GM18505 (cell line): ENCODE measurements at regions not wholly inside any gene's neighbourhood (a gene's known extent, or its start where the extent isn't known, plus 50 kb on each side); places are given as distances from the start of the nearest gene placed in this dataset.

Source experiments
- ATAC-seq: cut with Tn5 transposase; IDR thresholded peaks from one replicate; pipeline ENCODE4 v1.9.1; 2021; ENCODE audit not compliant: unreplicated experiment
- POLR2A ChIP-seq: IDR thresholded peaks from 4 replicates; pipeline ENCODE4 v1.6.1; 2011; ENCODE audit warnings: borderline replicate concordance; ENCODE audit not compliant: insufficient read depth, insufficient read length; ENCODE audit errors: extremely low read depth

DNA sequence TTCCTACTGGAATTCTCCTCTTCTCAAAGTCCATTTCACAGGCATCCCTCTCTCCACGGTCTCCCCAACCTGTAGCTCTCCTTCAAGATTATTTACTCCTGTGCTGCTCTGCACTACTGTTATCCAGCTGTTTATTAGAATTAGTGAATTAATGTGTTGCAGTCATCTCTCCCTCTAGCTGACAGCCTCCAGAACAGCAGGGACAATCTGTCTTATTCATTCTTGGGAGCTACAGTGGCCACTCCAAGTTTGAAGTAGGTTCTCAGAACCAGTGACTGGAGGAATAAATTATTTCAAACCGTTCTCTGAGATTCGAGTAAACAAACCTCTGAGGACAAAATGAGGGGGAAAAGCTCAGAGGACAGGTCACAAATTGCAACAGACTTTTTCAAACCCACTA, 330.9 kb downstream of the RRAGC start:
- no peak for ATAC-seq
- TF ChIP-seq POLR2A: no peak

DNA sequence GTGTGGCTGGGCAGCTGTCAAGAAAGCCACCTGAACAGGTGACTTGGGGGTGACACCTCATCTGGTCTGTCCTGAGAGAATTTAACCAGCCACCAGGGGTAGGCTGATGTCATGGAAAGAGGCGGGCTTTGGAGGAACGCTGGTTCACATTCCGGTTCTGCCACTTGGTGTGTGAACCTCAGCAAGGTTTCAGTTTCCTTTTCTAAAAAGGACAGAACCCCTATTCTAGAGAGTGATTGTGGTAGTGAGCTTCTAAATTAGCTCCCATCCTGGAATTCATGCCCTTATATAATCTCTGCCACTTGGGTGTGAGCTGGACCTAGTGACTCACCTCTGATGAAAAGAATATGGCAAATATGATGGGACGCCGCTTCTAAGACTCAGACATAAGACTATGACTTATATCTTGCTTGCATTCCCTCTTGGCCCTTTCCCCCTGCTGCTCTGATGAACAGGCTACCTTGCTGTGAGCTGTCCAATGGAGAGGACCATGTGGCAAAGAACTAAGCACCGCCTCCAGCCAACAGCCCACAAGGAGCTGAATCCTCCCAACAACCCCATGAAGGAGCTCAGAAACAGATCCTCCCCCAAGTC, 332.1 kb downstream of the RRAGC start:
- peak; percentile 75 for ATAC-seq

DNA sequence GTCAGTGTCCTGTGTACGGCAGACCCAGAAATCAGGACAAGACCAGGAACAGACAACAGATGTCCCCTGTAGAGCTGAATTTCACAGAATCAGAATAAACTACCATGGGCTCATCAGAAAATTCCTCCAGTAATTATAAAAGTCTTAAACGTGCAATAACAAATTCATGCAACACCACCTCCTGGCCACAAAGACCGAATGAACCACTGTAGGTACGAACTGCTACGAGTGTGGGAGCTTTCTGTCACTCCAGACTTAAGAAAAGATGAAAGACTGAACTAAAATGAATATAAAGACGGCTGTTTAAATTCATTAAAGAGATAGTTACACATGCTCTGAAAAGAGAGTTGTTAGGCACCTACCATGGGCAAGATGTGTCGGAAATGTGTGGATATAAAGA, 333.5 kb downstream of the RRAGC start:
- TF ChIP-seq POLR2A: no peak
- ATAC-seq: no peak

More for the DNA sequence above, 332.1 kb downstream of the RRAGC start:
- no peak for TF ChIP-seq POLR2A

DNA sequence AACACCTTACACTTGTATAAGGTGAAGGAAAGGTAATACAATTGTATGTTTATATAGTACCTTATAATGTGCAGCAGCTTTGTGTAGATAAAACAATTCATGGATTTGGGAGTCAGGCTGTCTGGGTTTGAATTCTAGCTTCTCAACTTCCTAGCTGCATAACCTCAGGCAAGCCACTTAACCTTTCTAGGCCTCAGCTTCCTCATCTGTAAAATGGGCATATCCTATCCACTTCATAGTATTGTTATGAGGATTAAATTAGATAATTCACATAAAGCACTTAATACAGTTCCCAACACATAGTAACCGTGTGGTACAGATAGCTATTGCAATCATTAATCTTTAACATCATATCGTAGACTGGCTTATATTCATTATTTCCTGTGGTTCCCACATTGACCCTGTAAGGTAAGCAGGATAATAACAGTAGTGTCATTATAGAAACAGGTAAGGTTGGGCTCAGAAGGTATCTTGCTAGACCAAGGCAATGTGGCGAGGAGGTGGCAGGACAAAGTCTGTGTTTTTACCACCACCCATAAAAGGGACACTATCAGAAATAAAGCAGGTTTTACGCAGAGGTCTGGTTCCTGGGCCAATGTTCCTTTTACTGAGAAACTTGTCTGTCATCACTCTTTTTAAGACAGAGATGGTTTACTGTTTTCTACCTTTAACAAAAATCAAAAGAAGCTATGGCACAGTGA, 334.1 kb downstream of the RRAGC start:
- no peak for ATAC-seq
- no peak for TF ChIP-seq POLR2A

DNA sequence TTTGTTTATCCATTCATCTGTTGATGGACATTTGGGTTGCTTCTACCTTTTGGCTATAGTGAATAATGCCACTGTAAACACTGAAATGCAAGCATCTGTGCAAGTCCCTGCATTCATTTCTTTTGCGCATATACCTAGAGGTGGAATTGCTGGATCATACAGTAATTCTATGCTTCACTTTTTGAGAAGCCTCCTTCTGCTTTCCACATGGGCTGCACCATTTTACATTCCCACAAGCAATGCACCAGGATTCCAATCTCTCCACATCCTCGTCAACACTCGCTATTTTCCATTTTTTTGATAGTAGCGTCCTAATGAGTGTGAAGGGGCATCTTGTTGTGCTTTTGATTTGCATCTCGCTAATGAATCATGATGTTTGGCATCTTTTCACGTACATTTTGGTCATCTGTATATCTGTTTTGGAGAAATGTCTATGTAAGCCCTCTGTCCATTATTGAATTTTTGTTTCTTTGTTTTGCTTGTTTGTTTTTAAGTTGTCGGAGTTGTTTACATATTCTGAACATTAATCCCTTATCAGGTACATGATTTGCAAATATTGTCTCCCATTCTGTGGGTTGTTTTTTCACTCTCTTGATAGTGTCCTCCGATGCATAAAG, 335.4 kb downstream of the RRAGC start:
- TF ChIP-seq POLR2A: no peak
- ATAC-seq: no peak

DNA sequence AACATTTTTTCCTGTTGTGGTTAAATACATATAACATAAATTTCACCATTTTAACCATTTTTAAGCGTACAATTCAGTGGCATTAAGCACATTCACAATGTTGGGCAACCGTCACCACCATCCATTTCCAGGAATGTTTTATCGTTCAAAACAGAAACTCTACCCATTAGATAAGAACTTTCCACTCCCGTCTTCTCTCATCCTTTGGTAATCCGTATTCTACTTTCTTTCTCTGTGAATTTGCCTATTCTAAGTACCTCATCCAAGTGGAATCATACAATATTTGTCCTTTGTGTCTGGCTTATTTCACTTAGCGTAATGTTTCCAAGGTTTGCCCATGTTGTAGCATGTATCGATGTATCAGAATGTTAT, 336.0 kb downstream of the RRAGC start:
- ATAC-seq: no peak

DNA sequence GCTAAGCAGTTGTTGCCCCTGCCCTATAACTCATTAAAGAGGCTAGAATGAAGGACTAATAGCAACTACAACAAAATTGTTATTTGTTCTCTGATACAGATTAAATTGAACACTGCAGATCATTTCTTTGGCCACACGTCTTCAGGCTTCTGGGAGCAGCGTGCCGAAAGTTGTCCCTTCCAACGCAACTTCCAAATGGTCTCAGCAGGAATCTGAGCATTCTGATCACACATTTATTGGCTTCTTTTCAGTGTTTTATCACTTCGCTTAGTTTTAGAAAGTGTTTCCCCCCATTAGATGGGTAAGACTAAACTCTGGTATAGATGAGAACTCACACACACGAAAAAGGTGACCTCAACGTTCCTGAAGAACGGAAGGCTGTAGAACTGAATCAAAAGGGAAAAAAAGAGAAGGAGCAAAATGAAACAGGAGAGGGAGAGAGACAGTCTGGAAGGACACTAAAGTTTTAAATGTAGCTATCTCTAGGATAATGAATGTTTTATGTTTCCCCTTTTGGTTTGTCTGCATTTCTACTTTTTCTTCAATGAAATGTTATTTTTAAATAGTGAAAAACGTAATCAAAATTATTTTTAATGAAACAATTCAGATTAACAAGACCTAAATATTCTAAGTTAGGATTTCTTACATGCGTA, 336.5 kb downstream of the RRAGC start:
- no peak for TF ChIP-seq POLR2A
- no peak for ATAC-seq

More for the DNA sequence above, 336.0 kb downstream of the RRAGC start:
- TF ChIP-seq POLR2A: no peak

DNA sequence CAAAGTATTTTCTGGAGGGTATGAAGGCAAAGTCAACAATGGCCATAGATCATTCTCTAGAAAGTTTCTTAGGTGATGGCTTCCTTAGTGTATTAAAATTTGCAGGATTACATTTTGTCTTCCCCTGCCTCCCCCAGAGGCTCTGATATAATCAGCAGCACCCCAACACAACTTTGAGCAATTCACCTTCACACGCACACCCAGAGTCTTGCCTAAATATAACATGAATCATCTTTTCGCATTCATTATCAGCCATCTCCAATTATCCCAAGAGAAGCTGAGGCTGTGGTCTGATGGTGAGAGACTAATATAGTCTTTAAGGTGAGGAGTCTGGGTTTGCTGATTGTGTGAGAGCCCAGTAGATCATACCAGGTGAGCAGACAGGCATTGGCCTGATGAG, 343.0 kb downstream of the RRAGC start:
- no peak for ATAC-seq
- TF ChIP-seq POLR2A: no peak

DNA sequence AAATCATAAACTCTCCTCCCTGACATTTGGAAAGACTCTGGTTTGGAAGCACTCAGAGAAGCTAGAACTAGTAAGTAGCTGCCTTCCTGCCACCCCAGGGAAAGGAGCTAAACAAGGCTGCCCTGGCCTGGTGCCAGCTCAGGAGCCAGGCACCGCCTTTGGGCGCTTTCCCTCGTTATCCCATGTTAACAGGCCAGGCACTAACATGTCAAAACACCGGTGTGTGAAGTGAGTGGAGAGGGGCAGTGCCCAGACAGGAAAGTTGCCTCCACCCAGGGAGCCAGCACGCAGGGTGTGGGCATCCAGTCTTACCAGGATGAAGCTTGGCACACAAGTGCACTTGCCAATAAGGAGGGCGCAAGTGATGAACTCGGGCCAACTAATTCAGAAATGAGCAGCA, 346.8 kb downstream of the RRAGC start:
- ATAC-seq: no peak
- no peak for TF ChIP-seq POLR2A

DNA sequence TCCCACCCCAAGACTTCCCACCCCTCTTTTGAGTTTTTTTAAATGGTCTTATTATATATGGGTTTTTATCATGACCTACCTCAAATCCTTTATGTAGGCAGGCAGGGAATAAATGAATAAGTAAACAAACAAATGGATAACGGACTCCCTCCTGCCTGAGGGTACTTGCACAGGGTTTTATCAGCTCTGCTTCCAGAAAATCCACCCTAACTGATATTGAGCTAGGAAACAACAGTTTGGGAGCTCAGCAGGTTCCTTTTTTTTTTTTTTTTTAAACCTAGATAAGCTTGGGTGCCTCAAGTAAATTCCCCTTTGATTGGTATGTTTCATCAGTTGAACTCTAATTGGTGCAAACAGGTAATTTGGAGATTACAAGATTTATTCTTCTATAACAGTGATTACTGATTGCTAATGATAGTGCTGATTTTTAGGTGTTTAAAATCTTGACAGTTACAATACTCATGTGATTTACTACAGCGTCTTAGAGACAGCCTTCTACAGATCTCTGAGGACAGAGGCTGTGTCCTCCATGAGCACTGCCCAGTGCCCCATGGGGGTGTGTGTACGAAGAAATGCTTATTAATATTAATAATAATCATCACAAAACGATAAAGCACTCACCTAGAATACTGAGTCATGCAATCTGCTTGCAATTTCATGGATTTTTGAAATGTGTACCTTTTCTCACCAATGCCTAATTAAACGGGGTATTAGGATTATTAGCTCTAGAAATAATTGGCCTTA, 347.4 kb downstream of the RRAGC start:
- no peak for TF ChIP-seq POLR2A
- no peak for ATAC-seq

DNA sequence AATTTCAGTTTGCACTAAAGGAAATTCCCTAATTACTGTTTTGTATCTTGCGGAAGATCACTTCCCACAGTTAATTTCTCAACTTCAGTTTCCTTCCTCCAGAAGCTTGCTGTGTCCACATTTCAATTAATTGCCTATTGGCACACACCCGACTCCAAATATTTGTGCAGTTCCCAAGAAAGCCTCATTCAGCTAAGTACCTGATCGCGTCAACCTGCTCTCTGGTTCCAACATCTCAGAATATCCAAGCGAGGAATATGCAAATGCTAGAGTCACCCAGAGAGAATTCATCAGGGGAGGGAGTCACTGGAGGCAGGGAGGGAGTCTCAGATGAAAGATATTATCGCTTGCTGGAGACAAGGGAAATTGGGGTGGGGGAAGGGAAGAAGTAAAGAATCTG, 351.3 kb downstream of the RRAGC start:
- TF ChIP-seq POLR2A: no peak
- no peak for ATAC-seq

DNA sequence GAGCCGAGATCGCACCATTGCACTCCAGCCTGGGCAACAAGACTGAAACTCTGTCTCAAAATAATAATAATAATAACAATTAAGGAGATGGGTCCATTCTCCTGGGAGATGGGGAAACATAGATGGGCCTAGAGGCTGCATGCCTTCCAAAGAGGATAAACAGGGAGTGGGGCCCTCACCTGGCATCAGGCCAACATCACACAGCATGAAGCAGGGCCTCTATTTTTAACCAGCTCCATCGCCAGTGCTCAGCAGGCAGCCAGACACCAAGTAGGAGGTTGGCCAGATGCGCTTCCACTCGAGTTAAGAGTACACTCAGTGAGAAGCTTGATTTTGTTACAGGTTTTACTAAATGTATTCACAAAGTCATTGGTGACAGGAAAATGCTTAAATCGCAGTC, 352.0 kb downstream of the RRAGC start:
- TF ChIP-seq POLR2A: no peak

DNA sequence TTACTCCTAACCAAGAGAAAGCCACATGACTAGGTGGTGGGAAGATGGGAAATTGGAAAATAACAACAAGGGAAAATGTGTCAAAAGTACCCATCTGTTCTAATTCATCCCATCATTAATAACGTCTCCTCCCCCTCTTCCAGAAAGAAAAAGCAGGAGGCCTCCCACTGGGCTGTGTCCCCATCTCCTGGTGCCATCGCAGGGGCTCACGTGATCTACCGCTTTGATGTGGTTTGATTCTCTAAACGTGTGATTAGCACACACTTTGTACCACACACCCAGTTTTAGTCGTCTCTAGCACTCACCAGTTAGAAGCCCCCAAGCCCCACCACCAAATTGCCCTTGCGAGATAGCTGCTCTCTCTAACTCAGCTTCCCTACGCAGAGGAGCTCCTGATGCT, 353.6 kb downstream of the RRAGC start:
- no peak for ATAC-seq
- no peak for TF ChIP-seq POLR2A

More for the DNA sequence above, 352.0 kb downstream of the RRAGC start:
- no peak for ATAC-seq
